Osteocyte (in vitro differentiated cells): ENCODE measurements at regions not wholly inside any gene's neighbourhood (a gene's known extent, or its start where the extent isn't known, plus 50 kb on each side); places are given as distances from the start of the nearest gene placed in this dataset.
"Not testable (repeated sequence)": the region's sequence is repeated elsewhere in the genome, so short reads cannot be mapped to it uniquely, and the experiment has no call there.

ENCODE experiments used
- DNase-seq: peaks from one replicate; pipeline ENCODE4 v3.0.0; 2021; ENCODE audit warnings: mixed read lengths; ENCODE audit not compliant: unreplicated experiment; ENCODE audit errors: extremely low spot score
- H3K27ac Mint-ChIP-seq: one replicate; pipeline ENCODE4 v1.8.0; 2021; ENCODE audit warnings: mild to moderate bottlenecking, mixed read lengths; ENCODE audit not compliant: unreplicated experiment
- H3K27me3 Mint-ChIP-seq: one replicate; pipeline ENCODE4 v1.8.0; 2021; ENCODE audit warnings: mixed read lengths; ENCODE audit not compliant: unreplicated experiment
- H3K36me3 Mint-ChIP-seq: one replicate; pipeline ENCODE4 v1.8.0; 2021; ENCODE audit warnings: mixed read lengths; ENCODE audit not compliant: unreplicated experiment
- H3K4me1 Mint-ChIP-seq: one replicate; pipeline ENCODE4 v1.8.0; 2021; ENCODE audit warnings: mixed read lengths; ENCODE audit not compliant: unreplicated experiment
- H3K4me3 Mint-ChIP-seq: one replicate; pipeline ENCODE4 v1.8.0; 2021; ENCODE audit warnings: mild to moderate bottlenecking, moderate library complexity, mixed read lengths; ENCODE audit not compliant: unreplicated experiment
- H3K9me3 Mint-ChIP-seq: one replicate; pipeline ENCODE4 v1.8.0; 2021; ENCODE audit warnings: mixed read lengths; ENCODE audit not compliant: unreplicated experiment
- CTCF ChIP-seq: fragments of 200-600 bp; sonication (generic); IDR thresholded peaks from 2 replicates; pipeline ENCODE4 v1.5.0; 2021; ENCODE audit warnings: antibody characterized with exemption, mild to moderate bottlenecking, moderate library complexity

GRCh38 chr3:34508732-34509131 is 710.3 kb downstream of the PDCD6IP start:
- Mint-ChIP-seq H3K4me3 (no peak overlapping the region), H3K27ac (no peak overlapping the region), H3K36me3 (peaks cover 19% of the 10 kb centered on the region), H3K4me1 (peaks cover 3% of the 10 kb centered on the region), H3K27me3 (no peaks in the 10 kb centered on the region), H3K9me3 (no peaks in the 10 kb centered on the region)
- no peak for DNase-seq
- TF ChIP-seq CTCF, result no peak

- Mint-ChIP-seq H3K4me3 (no peak overlapping the region), H3K4me1 (peaks cover 2% of the 10 kb centered on the region), H3K27me3 (no peaks in the 10 kb centered on the region), H3K27ac (no peak overlapping the region), H3K9me3 (no peaks in the 10 kb centered on the region), H3K36me3 (peaks cover 17% of the 10 kb centered on the region)
- no peak for TF ChIP-seq CTCF
- no peak for DNase-seq
These were observed 713.5 kb downstream of the PDCD6IP start for GRCh38 chr3:34511891-34512290.

GRCh38 chr3:34519008-34519407 is 720.6 kb downstream of the PDCD6IP start:
- not testable (repeated sequence) for H3K4me3 Mint-ChIP-seq, DNase-seq, H3K4me1 Mint-ChIP-seq, H3K27me3 Mint-ChIP-seq, H3K27ac Mint-ChIP-seq
- H3K9me3 Mint-ChIP-seq, result peaks cover 13% of the 10 kb centered on the region
- H3K36me3 Mint-ChIP-seq, result peaks cover 23% of the 10 kb centered on the region

GRCh38 chr3:34531156-34531555 is 732.7 kb downstream of the PDCD6IP start:
- H3K9me3 Mint-ChIP-seq, result no peaks in the 10 kb centered on the region
- no peak overlapping the region for H3K4me3 Mint-ChIP-seq
- DNase-seq, result no peak
- H3K27me3 Mint-ChIP-seq, result no peaks in the 10 kb centered on the region
- H3K4me1 Mint-ChIP-seq, result peaks cover 7% of the 10 kb centered on the region
- H3K36me3 Mint-ChIP-seq, result peaks cover 9% of the 10 kb centered on the region
- no peak overlapping the region for H3K27ac Mint-ChIP-seq
- TF ChIP-seq CTCF, result no peak

GRCh38 chr3:34533451-34533850 is 735.0 kb downstream of the PDCD6IP start:
- TF ChIP-seq CTCF, result no peak
- no peak for DNase-seq

GRCh38 chr3:34534013-34534412 is 735.6 kb downstream of the PDCD6IP start:
- no peak for TF ChIP-seq CTCF
- Mint-ChIP-seq H3K27ac (no peak overlapping the region), H3K9me3 (peaks cover 4% of the 10 kb centered on the region), H3K4me3 (no peak overlapping the region), H3K36me3 (peaks cover 8% of the 10 kb centered on the region), H3K27me3 (peaks cover 2% of the 10 kb centered on the region), H3K4me1 (peaks cover 3% of the 10 kb centered on the region)
- no peak for DNase-seq

More at GRCh38 chr3:34533451-34533850, 735.0 kb downstream of the PDCD6IP start:
- no peak overlapping the region for H3K27ac Mint-ChIP-seq
- H3K27me3 Mint-ChIP-seq, result no peaks in the 10 kb centered on the region
- H3K36me3 Mint-ChIP-seq, result peaks cover 6% of the 10 kb centered on the region
- H3K4me3 Mint-ChIP-seq, result no peak overlapping the region
- no peaks in the 10 kb centered on the region for H3K9me3 Mint-ChIP-seq
- peaks cover 3% of the 10 kb centered on the region for H3K4me1 Mint-ChIP-seq
